MM.1S (cell line): ENCODE measurements at regions not wholly inside any gene's neighbourhood (a gene's known extent, or its start where the extent isn't known, plus 50 kb on each side); places are given as distances from the start of the nearest gene placed in this dataset.

Source experiments
- EZH2phosphoT487 ChIP-seq: fragments of 300-600 bp; sonication (generic); IDR thresholded peaks from 2 replicates; pipeline ENCODE4 v1.6.1; 2018; ENCODE audit warnings: antibody characterized with exemption, low read length
- TF ChIP-seq, protein P1 (sequence below): fragments of 300-600 bp; sonication (generic); IDR thresholded peaks from 2 replicates; pipeline ENCODE4 v1.5.1; 2016; ENCODE audit warnings: antibody characterized with exemption, low read length, mixed read lengths

DNA sequence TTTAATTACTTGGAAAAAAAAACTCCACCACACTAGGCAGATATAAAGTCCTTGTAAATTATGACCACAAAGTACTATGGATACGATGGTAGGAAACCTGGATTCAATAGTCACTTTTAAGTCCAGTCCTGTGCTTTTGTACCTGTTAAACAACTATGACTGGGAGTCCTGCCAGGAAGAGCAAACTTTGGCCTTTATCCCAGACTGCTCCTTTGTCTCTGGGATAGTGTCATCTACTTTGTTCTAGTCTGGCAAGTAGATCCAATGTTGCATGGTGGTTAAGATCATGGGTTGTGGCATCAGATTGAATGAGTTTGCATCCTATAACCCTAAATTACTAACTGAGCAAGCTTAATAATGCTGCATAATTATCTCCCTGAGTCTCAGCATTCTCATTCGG lies 175.3 kb upstream of the FGF13 start:
- TF ChIP-seq, protein P1, sequence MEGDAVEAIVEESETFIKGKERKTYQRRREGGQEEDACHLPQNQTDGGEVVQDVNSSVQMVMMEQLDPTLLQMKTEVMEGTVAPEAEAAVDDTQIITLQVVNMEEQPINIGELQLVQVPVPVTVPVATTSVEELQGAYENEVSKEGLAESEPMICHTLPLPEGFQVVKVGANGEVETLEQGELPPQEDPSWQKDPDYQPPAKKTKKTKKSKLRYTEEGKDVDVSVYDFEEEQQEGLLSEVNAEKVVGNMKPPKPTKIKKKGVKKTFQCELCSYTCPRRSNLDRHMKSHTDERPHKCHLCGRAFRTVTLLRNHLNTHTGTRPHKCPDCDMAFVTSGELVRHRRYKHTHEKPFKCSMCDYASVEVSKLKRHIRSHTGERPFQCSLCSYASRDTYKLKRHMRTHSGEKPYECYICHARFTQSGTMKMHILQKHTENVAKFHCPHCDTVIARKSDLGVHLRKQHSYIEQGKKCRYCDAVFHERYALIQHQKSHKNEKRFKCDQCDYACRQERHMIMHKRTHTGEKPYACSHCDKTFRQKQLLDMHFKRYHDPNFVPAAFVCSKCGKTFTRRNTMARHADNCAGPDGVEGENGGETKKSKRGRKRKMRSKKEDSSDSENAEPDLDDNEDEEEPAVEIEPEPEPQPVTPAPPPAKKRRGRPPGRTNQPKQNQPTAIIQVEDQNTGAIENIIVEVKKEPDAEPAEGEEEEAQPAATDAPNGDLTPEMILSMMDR: no peak
- no peak for TF ChIP-seq EZH2phosphoT487
